Breast epithelium (tissue), 3 donors: ENCODE measurements at regions not wholly inside any gene's neighbourhood (a gene's known extent, or its start where the extent isn't known, plus 50 kb on each side); places are given as distances from the start of the nearest gene placed in this dataset.
"Not testable (repeated sequence)": the region's sequence is repeated elsewhere in the genome, so short reads cannot be mapped to it uniquely, and the experiment has no call there.

Experiments used
- CTCF ChIP-seq, 3 donors: fragments of 450-650 bp; IDR thresholded peaks; one replicate each; pipeline ENCODE4 v1.5.1; 2016 to 2017; ENCODE audit warnings: antibody characterized with exemption in 3 of 3, mild to moderate bottlenecking in 3 of 3, moderate library complexity in 3 of 3
- POLR2A ChIP-seq: fragments of 450-650 bp; IDR thresholded peaks from one replicate; pipeline ENCODE4 v1.6.1; 2016; ENCODE audit warnings: antibody characterized with exemption, mild to moderate bottlenecking, moderate library complexity

DNA sequence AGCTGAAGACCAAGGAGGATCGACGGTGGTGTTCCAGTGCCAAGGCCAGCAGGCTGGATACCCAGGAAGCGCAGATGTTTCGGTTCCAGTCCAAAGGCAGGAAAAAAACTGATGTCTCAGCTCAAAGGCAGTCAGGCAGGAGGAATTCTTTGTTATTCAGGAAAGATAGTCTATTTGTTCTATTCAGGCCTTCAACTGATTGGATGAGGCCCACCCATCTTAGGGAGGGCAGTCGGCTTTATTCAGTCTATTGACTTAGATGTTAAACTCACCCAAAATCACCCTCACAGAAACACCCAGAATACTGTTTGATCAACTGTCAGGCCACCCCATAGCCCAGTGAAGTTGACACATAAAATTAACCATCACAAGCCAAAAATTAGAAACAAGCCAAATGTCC is 63.9 kb upstream of the SMURF2 start:
- TF ChIP-seq CTCF (IDR thresholded peaks at IDR 0.05); POLR2A: not testable (repeated sequence)
